ENCODE measurements at regions not wholly inside any gene's neighbourhood (a gene's known extent, or its start where the extent isn't known, plus 50 kb on each side); places are given as distances from the start of the nearest gene placed in this dataset.
"Not testable (repeated sequence)": the region's sequence is repeated elsewhere in the genome, so short reads cannot be mapped to it uniquely, and the experiment has no call there.

DNA sequence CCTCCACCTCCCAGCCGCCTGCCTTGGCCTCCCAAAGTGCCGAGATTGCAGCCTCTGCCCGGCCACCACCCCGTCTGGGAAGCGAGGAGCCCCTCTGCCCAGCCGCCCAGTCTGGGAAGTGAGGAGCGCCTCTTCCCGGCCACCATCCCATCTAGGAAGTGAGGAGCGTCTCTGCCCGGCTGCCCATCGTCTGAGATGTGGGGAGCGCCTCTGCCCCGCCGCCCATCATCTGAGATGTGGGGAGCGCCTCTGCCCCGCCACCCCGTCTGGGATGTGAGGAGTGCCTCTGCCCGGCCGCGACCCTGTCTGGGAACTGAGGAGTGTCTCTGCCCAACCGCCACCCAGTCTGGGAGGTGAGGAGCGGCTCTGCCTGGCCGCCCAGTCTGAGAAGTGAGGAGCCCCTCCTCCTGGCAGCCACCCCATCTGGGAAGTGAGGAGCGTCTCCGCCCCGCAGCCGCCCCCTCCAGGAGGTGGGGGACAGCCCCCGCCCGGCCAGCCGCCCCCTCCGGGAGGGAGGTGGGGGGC lies 296.3 kb downstream of the HNRNPD start:
- H3K9ac ChIP-seq (ENCODE audit: low read length); H3K36me3 ChIP-seq (ENCODE audit: insufficient read depth, low read length); DNase-seq; H3K4me2 ChIP-seq (ENCODE audit: low read depth, low read length, poor library complexity, severe bottlenecking); H3K79me2 ChIP-seq (ENCODE audit: low read length); H4K20me1 ChIP-seq (ENCODE audit: insufficient read depth, low read depth, low read length); H3K4me3 ChIP-seq (ENCODE audit: low read length); H3K4me1 ChIP-seq (ENCODE audit: low read length); H3K27me3 ChIP-seq (ENCODE audit: low read length); H3K9me2 ChIP-seq (replicated peaks; ENCODE audit: insufficient read depth, low read length); H3K27ac ChIP-seq (ENCODE audit: low read length); H2AFZ ChIP-seq (ENCODE audit: low read length); H3K9me3 ChIP-seq (ENCODE audit: low read length): not testable (repeated sequence)

- no peak overlapping the region for H3K9ac ChIP-seq (ENCODE audit: low read length)
- no peaks in the 10 kb centered on the region for H3K27me3 ChIP-seq (ENCODE audit: low read length)
- no peak overlapping the region for H3K4me2 ChIP-seq (ENCODE audit: low read depth, low read length, poor library complexity, severe bottlenecking)
- no peaks in the 10 kb centered on the region for H4K20me1 ChIP-seq (ENCODE audit: insufficient read depth, low read depth, low read length)
- H3K27ac ChIP-seq (ENCODE audit: low read length): no peak overlapping the region
- no peak overlapping the region for H2AFZ ChIP-seq (ENCODE audit: low read length)
- no peaks in the 10 kb centered on the region for H3K9me2 ChIP-seq (replicated peaks; ENCODE audit: insufficient read depth, low read length)
- no peaks in the 10 kb centered on the region for H3K9me3 ChIP-seq (ENCODE audit: low read length)
- H3K4me1 ChIP-seq (ENCODE audit: low read length): no peaks in the 10 kb centered on the region
- no peak overlapping the region for H3K4me3 ChIP-seq (ENCODE audit: low read length)
- H3K36me3 ChIP-seq (ENCODE audit: insufficient read depth, low read length): no peaks in the 10 kb centered on the region
- H3K79me2 ChIP-seq (ENCODE audit: low read length): no peaks in the 10 kb centered on the region
- DNase-seq: no peak
Observed at GRCh38 chr4:82076809-82077208, 297.0 kb downstream of the HNRNPD start.

DNA sequence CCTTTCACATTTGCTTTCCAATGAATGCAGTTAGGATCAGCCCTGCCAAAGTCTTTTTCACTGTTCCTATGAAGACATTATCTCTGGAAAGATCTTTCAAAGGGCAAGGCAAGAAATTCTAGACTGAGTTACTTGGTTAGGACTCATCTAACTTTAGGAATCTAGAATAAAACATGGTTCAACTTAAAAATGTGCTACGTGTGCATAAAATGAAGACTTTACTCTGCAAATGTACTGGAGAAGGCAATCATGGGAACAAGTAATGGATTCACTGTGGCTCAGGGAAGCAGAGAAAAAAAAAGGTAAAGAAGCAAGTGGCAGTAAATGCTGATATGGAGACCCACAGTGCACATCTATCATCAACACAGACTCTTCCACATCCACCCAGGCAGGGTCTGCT lies 297.4 kb downstream of the HNRNPD start:
- no peaks in the 10 kb centered on the region for H3K9me3 ChIP-seq (ENCODE audit: low read length)
- H3K36me3 ChIP-seq (ENCODE audit: insufficient read depth, low read length): no peaks in the 10 kb centered on the region
- no peaks in the 10 kb centered on the region for H3K79me2 ChIP-seq (ENCODE audit: low read length)
- no peaks in the 10 kb centered on the region for H4K20me1 ChIP-seq (ENCODE audit: insufficient read depth, low read depth, low read length)
- no peak overlapping the region for H3K9ac ChIP-seq (ENCODE audit: low read length)
- no peaks in the 10 kb centered on the region for H3K4me1 ChIP-seq (ENCODE audit: low read length)
- no peak for DNase-seq
- no peak overlapping the region for H3K4me3 ChIP-seq (ENCODE audit: low read length)
- H3K27me3 ChIP-seq (ENCODE audit: low read length): no peaks in the 10 kb centered on the region
- no peak overlapping the region for H3K4me2 ChIP-seq (ENCODE audit: low read depth, low read length, poor library complexity, severe bottlenecking)
- H3K9me2 ChIP-seq (replicated peaks; ENCODE audit: insufficient read depth, low read length): no peaks in the 10 kb centered on the region
- no peak overlapping the region for H3K27ac ChIP-seq (ENCODE audit: low read length)
- no peak overlapping the region for H2AFZ ChIP-seq (ENCODE audit: low read length)

DNA sequence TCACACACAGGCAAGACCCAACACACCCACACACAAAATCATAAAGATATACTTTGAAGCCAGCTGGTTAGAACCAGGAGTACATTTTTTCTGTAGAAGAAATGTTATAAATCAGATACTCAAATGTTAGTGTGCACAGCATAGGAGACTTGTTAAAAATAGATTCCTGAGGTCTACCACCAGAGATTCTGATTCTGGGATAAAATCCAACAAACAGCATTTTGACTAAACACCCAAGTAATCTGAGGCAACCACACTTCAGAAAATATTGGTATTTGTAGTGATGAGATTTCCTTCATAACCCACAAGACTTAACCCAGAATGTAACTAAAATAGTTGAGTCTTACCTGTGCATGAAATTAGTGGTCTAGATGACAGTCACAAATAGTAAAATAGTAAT lies 301.8 kb downstream of the HNRNPD start:
- H3K4me3 ChIP-seq (ENCODE audit: low read length): no peak overlapping the region
- H3K9ac ChIP-seq (ENCODE audit: low read length): no peak overlapping the region
- H3K9me3 ChIP-seq (ENCODE audit: low read length): no peaks in the 10 kb centered on the region
- H3K27ac ChIP-seq (ENCODE audit: low read length): no peak overlapping the region
- H3K36me3 ChIP-seq (ENCODE audit: insufficient read depth, low read length): no peaks in the 10 kb centered on the region
- H2AFZ ChIP-seq (ENCODE audit: low read length): no peak overlapping the region
- H3K27me3 ChIP-seq (ENCODE audit: low read length): no peaks in the 10 kb centered on the region
- H3K4me1 ChIP-seq (ENCODE audit: low read length): no peaks in the 10 kb centered on the region
- H3K4me2 ChIP-seq (ENCODE audit: low read depth, low read length, poor library complexity, severe bottlenecking): no peak overlapping the region
- H3K9me2 ChIP-seq (replicated peaks; ENCODE audit: insufficient read depth, low read length): no peaks in the 10 kb centered on the region
- no peak for DNase-seq
- no peaks in the 10 kb centered on the region for H3K79me2 ChIP-seq (ENCODE audit: low read length)
- H4K20me1 ChIP-seq (ENCODE audit: insufficient read depth, low read depth, low read length): no peaks in the 10 kb centered on the region

DNA sequence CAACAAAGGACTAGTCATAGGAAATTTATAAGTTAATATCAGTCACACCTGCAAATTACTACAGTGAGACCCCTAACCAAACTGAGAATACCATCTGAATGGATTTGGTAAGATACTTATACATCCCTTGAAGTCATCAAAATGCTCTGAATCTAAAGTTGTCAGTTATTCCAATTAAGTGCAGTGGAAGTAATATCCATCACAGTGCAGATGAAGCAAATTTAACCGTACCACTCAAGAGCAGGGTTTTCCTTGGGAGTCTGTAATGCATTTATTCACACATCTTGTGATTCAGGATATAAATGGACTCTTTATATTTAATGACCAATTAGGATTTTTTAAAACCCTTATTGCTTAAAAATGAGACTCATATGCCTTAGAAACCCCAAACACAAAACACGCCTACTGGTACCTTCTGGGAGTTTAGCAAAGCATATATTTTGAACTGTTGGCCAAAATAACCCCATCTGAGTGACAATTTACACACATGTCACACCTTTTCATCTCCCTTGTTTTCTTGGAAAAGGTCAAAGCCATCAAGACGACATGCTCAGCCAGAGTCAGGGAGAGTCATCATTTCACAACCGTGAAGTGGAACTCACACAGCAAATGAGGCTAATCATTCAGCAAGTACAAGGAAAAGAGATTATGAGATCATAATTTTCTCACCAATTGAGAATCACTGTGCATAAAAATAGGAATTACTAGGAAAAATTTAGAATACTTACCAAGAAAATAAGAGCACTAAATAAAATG lies 303.7 kb downstream of the HNRNPD start:
- Histone ChIP-seq H3K4me3 (ENCODE audit: low read length) (no peak overlapping the region), H3K9ac (ENCODE audit: low read length) (no peak overlapping the region), H3K36me3 (ENCODE audit: insufficient read depth, low read length) (no peaks in the 10 kb centered on the region), H3K27ac (ENCODE audit: low read length) (no peak overlapping the region), H3K9me2 (replicated peaks; ENCODE audit: insufficient read depth, low read length) (no peaks in the 10 kb centered on the region), H3K9me3 (ENCODE audit: low read length) (no peaks in the 10 kb centered on the region), H4K20me1 (ENCODE audit: insufficient read depth, low read depth, low read length) (no peaks in the 10 kb centered on the region), H2AFZ (ENCODE audit: low read length) (no peak overlapping the region), H3K4me1 (ENCODE audit: low read length) (no peaks in the 10 kb centered on the region), H3K79me2 (ENCODE audit: low read length) (no peaks in the 10 kb centered on the region), H3K27me3 (ENCODE audit: low read length) (no peaks in the 10 kb centered on the region), H3K4me2 (ENCODE audit: low read depth, low read length, poor library complexity, severe bottlenecking) (no peak overlapping the region)
- no peak for DNase-seq

DNA sequence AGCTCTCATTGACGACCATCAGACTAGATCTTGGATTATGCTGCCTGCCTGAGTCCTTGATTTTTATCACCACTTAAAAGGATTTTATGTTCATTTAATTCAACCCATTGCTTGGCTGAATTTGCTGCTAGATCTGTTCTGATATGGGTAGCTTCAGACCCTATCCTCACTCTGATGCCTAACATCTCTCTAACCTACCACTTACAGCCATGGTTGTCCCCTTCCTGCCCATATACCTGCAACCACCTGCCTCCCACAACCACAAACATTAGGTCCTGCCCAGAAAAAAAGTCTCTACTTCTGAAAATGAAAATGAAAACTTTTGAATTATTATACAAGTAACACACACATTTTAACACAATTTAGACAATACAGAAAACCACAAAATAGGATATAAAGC lies 310.8 kb downstream of the HNRNPD start:
- Histone ChIP-seq H3K9me3 (ENCODE audit: low read length) (no peaks in the 10 kb centered on the region), H3K9me2 (replicated peaks; ENCODE audit: insufficient read depth, low read length) (no peaks in the 10 kb centered on the region), H3K27me3 (ENCODE audit: low read length) (no peaks in the 10 kb centered on the region), H3K9ac (ENCODE audit: low read length) (no peak overlapping the region), H2AFZ (ENCODE audit: low read length) (no peak overlapping the region), H3K4me2 (ENCODE audit: low read depth, low read length, poor library complexity, severe bottlenecking) (no peak overlapping the region), H4K20me1 (ENCODE audit: insufficient read depth, low read depth, low read length) (no peaks in the 10 kb centered on the region), H3K27ac (ENCODE audit: low read length) (no peak overlapping the region), H3K79me2 (ENCODE audit: low read length) (no peaks in the 10 kb centered on the region), H3K36me3 (ENCODE audit: insufficient read depth, low read length) (no peaks in the 10 kb centered on the region), H3K4me3 (ENCODE audit: low read length) (no peak overlapping the region), H3K4me1 (ENCODE audit: low read length) (no peaks in the 10 kb centered on the region)
- no peak for DNase-seq

- H3K4me3 ChIP-seq (ENCODE audit: low read length): no peak overlapping the region
- H3K79me2 ChIP-seq (ENCODE audit: low read length): no peaks in the 10 kb centered on the region
- no peak overlapping the region for H2AFZ ChIP-seq (ENCODE audit: low read length)
- H3K27ac ChIP-seq (ENCODE audit: low read length): no peak overlapping the region
- no peak overlapping the region for H3K9ac ChIP-seq (ENCODE audit: low read length)
- H3K27me3 ChIP-seq (ENCODE audit: low read length): no peaks in the 10 kb centered on the region
- H3K4me1 ChIP-seq (ENCODE audit: low read length): no peaks in the 10 kb centered on the region
- H3K9me2 ChIP-seq (replicated peaks; ENCODE audit: insufficient read depth, low read length): no peaks in the 10 kb centered on the region
- DNase-seq: no peak
- no peak overlapping the region for H3K4me2 ChIP-seq (ENCODE audit: low read depth, low read length, poor library complexity, severe bottlenecking)
- H3K9me3 ChIP-seq (ENCODE audit: low read length): no peaks in the 10 kb centered on the region
- H3K36me3 ChIP-seq (ENCODE audit: insufficient read depth, low read length): no peaks in the 10 kb centered on the region
- no peaks in the 10 kb centered on the region for H4K20me1 ChIP-seq (ENCODE audit: insufficient read depth, low read depth, low read length)
Observed at GRCh38 chr4:82057990-82058544, 315.7 kb downstream of the HNRNPD start.

DNA sequence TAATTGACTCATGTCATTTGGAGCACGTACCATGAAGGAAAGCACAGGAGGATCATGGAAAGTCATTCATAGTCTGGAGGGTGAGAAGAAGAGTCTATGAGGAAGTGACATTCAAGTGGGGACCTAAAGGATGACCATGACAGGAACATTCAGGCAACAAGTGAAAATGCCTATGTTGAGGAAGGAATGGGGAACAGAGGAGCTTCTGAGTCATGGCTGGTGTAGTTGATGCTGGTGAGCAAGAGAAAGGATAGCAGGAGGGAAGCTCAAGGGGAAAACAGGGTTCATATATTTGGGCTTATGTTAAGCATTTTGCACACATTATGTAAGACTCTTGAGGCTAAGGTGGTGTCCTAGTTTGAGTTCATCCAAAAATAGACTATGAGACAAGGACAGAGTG lies 318.6 kb downstream of the HNRNPD start:
- Histone ChIP-seq H3K4me3 (ENCODE audit: low read length) (no peak overlapping the region), H3K4me1 (ENCODE audit: low read length) (no peaks in the 10 kb centered on the region), H3K9ac (ENCODE audit: low read length) (no peak overlapping the region), H3K27ac (ENCODE audit: low read length) (no peak overlapping the region), H3K27me3 (ENCODE audit: low read length) (no peaks in the 10 kb centered on the region), H3K79me2 (ENCODE audit: low read length) (no peaks in the 10 kb centered on the region), H4K20me1 (ENCODE audit: insufficient read depth, low read depth, low read length) (no peaks in the 10 kb centered on the region), H2AFZ (ENCODE audit: low read length) (no peak overlapping the region), H3K36me3 (ENCODE audit: insufficient read depth, low read length) (no peaks in the 10 kb centered on the region), H3K9me2 (replicated peaks; ENCODE audit: insufficient read depth, low read length) (no peaks in the 10 kb centered on the region), H3K4me2 (ENCODE audit: low read depth, low read length, poor library complexity, severe bottlenecking) (no peak overlapping the region), H3K9me3 (ENCODE audit: low read length) (no peaks in the 10 kb centered on the region)
- no peak for DNase-seq

Data from Karpas-422 (cell line).